ENCODE measurements at regions not wholly inside any gene's neighbourhood (a gene's known extent, or its start where the extent isn't known, plus 50 kb on each side); places are given as distances from the start of the nearest gene placed in this dataset.

- Histone ChIP-seq H3K27me3 (no peaks in the 10 kb centered on the region), H3K36me3 (no peaks in the 10 kb centered on the region), H3K4me1 (no peaks in the 10 kb centered on the region), H3K4me3 (no peak overlapping the region), H3K9me3 (no peaks in the 10 kb centered on the region), H3K27ac (no peak overlapping the region)
- TF ChIP-seq POLR2A (IDR thresholded peaks at IDR 0.05) = no peak
- no peak for TF ChIP-seq POLR2AphosphoS5 (IDR thresholded peaks at IDR 0.05; ENCODE audit: insufficient read depth in 1 of 2, low read depth in 1 of 2)
- TF ChIP-seq, protein P1, sequence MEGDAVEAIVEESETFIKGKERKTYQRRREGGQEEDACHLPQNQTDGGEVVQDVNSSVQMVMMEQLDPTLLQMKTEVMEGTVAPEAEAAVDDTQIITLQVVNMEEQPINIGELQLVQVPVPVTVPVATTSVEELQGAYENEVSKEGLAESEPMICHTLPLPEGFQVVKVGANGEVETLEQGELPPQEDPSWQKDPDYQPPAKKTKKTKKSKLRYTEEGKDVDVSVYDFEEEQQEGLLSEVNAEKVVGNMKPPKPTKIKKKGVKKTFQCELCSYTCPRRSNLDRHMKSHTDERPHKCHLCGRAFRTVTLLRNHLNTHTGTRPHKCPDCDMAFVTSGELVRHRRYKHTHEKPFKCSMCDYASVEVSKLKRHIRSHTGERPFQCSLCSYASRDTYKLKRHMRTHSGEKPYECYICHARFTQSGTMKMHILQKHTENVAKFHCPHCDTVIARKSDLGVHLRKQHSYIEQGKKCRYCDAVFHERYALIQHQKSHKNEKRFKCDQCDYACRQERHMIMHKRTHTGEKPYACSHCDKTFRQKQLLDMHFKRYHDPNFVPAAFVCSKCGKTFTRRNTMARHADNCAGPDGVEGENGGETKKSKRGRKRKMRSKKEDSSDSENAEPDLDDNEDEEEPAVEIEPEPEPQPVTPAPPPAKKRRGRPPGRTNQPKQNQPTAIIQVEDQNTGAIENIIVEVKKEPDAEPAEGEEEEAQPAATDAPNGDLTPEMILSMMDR (IDR thresholded peaks at IDR 0.05) = peak in 2 of 3 experiments; percentile 55 to 73
- intact Hi-C loops (cut with DNase I) = no loop called here
- no peak for DNase-seq (ENCODE audit: extremely low spot score in 2 of 2)
Observed at GRCh38 chr12:44930972-44931600, 55.0 kb upstream of the NELL2 start.

GRCh38 chr12:44929236-44929885 lies 53.2 kb upstream of the NELL2 start:
- Histone ChIP-seq H3K4me3 (no peak overlapping the region), H3K27ac (no peak overlapping the region), H3K27me3 (no peaks in the 10 kb centered on the region), H3K4me1 (no peaks in the 10 kb centered on the region), H3K9me3 (no peaks in the 10 kb centered on the region), H3K36me3 (no peaks in the 10 kb centered on the region)
- TF ChIP-seq, protein P1 (IDR thresholded peaks at IDR 0.05) = no peak
- TF ChIP-seq POLR2AphosphoS5 (IDR thresholded peaks at IDR 0.05; ENCODE audit: insufficient read depth in 1 of 2, low read depth in 1 of 2) = no peak
- TF ChIP-seq POLR2A (IDR thresholded peaks at IDR 0.05) = no peak
- intact Hi-C loops (cut with DNase I) = no loop called here
- DNase-seq (ENCODE audit: extremely low spot score in 2 of 2) = no peak
